HG03139 (cell line): ENCODE measurements at regions not wholly inside any gene's neighbourhood (a gene's known extent, or its start where the extent isn't known, plus 50 kb on each side); places are given as distances from the start of the nearest gene placed in this dataset.
A peak's percentile ranks its signal among the peaks of the same experiment; 100 is the strongest.
"Not testable (repeated sequence)": the region's sequence is repeated elsewhere in the genome, so short reads cannot be mapped to it uniquely, and the experiment has no call there.

Experiments used
- ATAC-seq: cut with Tn5 transposase; IDR thresholded peaks from one replicate; pipeline ENCODE4 v1.9.1; 2021; ENCODE audit not compliant: unreplicated experiment

DNA sequence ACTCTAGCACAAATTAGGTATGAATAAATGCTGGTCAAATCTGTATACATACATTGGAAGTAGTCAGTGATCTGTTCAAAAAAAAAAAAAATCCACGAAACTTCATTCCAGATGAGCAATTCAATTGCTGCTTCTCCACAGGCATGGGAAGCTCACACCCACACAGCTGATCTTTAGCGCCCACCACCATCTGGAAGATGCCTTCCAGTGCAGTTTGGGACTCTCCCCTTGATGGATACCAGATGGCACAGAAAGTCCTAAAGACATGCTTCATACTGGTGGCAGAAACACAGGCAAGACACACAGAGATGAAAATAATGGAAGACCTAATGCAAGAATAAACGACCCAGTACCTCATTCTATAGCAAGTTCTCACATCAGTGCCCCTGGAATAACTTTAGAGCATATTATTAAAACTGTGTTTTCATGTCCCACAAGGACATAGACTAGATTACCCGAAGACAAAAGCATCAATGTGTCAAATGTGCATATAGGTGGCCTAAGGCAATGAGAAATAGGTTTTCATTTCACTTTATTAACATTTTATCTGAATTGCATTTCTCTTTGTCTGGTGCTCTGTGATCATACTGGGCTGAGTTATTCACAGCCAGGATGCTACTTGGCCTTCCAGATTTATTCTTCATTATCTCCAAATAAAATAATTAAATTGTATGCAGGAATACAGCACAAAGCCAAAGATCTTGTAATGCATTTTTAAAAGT lies 135.4 kb upstream of the TAS2R1 start:
- no peak for ATAC-seq

DNA sequence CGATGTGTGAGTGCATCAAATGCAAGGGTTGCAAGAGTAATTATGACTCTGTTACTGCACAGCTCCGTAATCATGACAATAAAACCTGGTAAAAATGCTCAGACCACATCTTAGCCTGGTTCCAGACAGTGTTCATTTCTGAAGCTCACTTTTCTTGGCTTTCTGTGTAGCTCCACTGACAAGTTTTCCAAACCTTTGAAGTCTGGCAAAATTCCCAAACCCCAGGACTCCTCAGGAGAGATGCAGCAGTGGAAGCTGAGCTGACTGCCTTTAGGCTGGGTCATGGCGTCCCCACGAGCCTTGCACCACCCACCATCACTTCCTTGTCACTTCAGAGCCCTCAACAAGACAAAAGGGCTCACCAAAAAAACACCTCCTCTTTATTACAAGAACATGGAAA lies 131.6 kb upstream of the TAS2R1 start:
- no peak for ATAC-seq

DNA sequence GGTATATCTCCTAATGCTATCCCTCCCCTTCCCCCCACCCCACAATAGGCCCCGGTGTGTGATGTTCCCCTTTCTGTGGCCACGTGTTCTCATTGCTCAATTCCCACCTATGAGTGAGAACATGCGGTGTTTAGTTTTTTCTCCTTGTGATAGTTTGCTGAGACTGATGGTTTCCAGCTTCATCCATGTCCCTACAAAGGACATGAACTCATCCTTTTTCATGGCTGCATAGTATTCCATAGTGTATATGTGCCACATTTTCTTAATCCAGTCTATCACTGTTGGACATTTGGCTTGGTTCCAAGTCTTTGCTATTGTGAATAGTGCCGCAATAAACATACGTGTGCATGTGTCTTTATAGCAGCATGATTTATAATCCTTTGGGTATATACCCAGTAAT lies 122.5 kb upstream of the TAS2R1 start:
- not testable (repeated sequence) for ATAC-seq

GRCh38 chr5:9743507-9743906 lies 113.4 kb upstream of the TAS2R1 start:
- ATAC-seq: no peak

DNA sequence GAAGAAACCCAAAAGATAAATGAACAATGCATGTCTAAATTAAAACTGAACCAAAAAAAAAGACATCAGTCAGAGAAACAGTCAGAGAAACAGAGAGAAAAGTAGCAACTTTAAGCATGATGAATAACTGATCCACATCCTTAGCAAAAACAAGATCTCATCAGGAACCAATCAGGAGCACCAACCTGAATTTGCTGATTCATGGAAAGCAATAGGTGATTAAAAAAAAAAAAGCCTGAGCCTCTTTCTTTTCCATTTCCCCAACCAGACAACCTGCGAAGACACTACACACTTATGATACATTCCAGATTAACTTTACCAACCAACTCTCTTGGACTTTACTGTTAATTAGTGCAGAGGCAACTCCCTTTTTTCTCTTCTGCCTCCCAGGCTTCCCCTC lies 112.7 kb upstream of the TAS2R1 start:
- no peak for ATAC-seq

- ATAC-seq: no peak
Measured at GRCh38 chr5:9739135-9739534, 109.0 kb upstream of the TAS2R1 start.

- no peak for ATAC-seq
Measured at GRCh38 chr5:9737265-9737664, 107.1 kb upstream of the TAS2R1 start.

GRCh38 chr5:9733486-9733885 lies 103.3 kb upstream of the TAS2R1 start:
- ATAC-seq: no peak

GRCh38 chr5:9731159-9731558 lies 101.0 kb upstream of the TAS2R1 start:
- ATAC-seq: no peak

DNA sequence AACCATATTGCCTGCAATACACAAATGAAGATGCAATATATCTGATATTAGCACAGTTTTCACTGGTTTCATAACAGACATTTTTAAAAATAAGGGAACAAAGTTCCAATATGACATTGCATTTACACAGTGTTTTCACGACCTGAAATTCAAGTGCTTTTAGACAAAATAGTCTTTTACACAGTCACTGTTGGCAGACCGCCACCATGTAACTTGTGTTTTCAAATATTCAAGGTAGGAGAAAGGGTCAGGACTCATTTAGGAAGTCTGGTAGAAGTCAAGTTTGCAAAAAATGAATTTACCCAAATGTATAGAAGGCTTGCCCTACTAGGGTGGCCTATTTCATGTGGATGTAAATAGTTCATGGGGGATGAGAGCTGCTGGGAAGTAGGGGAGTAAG lies 98.1 kb upstream of the TAS2R1 start:
- no peak for ATAC-seq

DNA sequence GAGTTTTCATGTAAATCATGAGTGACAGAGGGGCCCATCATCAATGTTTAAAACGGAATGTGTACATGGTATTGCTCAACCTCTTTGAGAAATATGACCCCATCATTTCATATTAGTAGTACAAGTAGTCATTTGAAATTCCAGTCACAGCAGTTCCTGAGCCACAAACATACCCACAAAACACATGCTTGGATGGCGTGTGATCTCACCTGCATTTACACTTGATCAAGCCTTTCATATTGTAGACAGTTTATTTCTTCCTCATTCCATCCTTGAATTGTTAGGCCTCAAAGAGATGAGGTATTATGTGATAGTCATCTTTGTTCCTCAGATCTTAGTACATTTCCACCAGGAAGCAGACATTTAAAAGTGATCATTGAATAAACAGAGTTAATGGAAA lies 96.8 kb upstream of the TAS2R1 start:
- ATAC-seq: no peak

- not testable (repeated sequence) for ATAC-seq
Measured at GRCh38 chr5:9725265-9725664, 95.1 kb upstream of the TAS2R1 start.

- no peak for ATAC-seq
Measured at GRCh38 chr5:9724707-9725106, 94.6 kb upstream of the TAS2R1 start.

GRCh38 chr5:9722601-9723180 lies 92.5 kb upstream of the TAS2R1 start:
- no peak for ATAC-seq

DNA sequence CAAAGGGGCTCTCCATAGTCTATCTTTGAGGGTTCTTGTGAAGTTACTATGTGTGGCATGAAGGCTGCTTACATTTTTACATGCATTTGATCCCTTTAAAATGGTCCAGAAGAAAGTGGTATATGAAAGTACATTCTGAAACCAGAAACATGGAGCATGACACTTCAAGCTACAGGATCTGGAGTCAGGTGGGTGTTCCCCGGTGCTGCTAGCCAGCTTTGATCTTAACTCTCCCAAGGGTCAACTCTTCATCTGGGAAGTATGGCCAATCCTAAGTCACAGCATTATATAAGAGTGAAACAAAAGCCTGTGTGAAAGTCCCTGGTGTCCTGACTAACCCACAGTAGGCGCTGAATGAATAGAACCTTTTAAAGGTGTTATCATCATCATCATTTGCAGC lies 91.0 kb upstream of the TAS2R1 start:
- no peak for ATAC-seq

- no peak for ATAC-seq
Measured at GRCh38 chr5:9720361-9720760, 90.2 kb upstream of the TAS2R1 start.

DNA sequence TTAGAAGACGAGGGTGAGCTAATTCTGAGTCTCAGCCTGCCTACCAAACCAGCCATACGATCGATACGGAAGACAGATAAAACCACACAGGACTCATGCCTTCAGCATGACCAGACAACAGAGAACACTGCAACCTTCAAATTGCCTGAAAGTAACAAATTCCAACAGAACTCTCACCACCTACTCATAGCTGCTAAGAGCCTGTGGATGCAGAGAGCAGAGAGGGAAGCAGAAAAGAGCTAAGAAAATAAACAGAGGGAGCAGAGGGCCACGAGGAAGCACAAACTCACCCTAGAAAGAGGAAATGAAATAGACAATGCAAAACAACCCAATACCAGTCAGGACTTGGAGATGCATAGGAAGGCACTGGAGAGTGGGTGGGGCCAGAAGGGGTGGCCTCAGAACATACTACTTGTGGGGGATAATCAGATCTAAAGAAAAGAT lies 86.7 kb upstream of the TAS2R1 start:
- peak; percentile 59 for ATAC-seq

DNA sequence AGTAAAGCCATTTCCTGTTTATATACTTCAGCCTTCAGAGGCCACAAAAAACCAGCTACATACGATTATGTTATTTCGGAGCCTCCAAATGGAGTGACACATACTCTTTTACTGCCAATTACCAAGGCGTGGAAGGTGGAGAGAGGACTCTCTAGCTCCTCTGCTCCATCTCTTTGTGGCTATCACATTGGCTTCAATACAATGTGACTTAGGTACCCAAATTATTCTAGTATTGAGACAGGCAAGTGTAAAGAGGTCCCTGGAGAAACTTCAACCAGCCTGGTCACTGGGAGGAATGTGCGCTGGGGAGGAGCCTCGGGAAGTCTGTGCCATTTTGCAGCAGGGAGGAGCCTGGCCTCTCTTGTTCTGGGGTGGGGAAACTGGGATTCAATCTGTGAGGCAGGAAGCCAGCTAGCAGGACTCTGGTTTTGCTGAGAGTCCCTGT lies 85.8 kb upstream of the TAS2R1 start:
- ATAC-seq: no peak

DNA sequence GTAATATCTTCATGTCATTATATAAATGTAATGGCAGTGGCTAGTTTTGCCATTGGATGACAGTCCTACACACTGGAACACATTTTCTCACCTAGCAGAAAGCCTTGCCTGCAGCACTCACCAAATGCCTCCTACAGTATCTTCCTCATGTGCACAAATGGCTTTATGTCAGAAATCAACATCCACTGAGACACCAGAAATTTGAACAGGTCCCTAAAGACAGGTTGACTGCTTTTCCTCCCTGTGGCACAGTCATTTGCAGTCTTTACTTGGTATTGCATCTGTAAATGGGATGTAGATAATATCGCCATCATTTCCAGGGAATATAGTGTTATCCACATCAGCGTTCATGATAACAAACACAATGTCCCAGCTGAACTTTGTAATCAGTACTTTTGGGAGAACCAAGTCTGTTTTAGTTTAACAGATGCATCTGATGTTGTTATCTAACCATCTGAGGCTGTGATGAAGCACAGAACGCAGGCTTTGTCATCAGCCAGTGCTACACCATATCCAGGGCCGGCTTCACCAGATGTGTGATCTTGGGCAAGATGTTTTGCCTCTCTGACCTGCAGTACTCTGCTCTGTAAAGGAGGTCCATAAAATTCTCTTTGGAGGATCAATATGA lies 83.9 kb upstream of the TAS2R1 start:
- no peak for ATAC-seq

GRCh38 chr5:9713356-9713755 lies 83.2 kb upstream of the TAS2R1 start:
- ATAC-seq: no peak

- ATAC-seq: no peak
Measured at GRCh38 chr5:9712911-9713310, 82.8 kb upstream of the TAS2R1 start.

GRCh38 chr5:9712506-9712905 lies 82.4 kb upstream of the TAS2R1 start:
- ATAC-seq: no peak
